Ecto neural progenitor cell (in vitro differentiated cells): ENCODE measurements at regions not wholly inside any gene's neighbourhood (a gene's known extent, or its start where the extent isn't known, plus 50 kb on each side); places are given as distances from the start of the nearest gene placed in this dataset.
A peak's percentile ranks its signal among the peaks of the same experiment; 100 is the strongest.
"Not testable (repeated sequence)": the region's sequence is repeated elsewhere in the genome, so short reads cannot be mapped to it uniquely, and the experiment has no call there.

ENCODE experiments used
- DNase-seq: peaks from one replicate; pipeline ENCODE4 v3.0.0-alpha.2; 2018; ENCODE audit warnings: low spot score

- no peak for DNase-seq
These were observed 124.4 kb upstream of the RNF32 start for GRCh38 chr7:156515911-156516790.

GRCh38 chr7:156514851-156515250 is 125.7 kb upstream of the RNF32 start:
- no peak for DNase-seq

- DNase-seq = no peak
These were observed 129.1 kb upstream of the RNF32 start for GRCh38 chr7:156511426-156511825.

GRCh38 chr7:156510966-156511365 is 129.6 kb upstream of the RNF32 start:
- DNase-seq = no peak

- no peak for DNase-seq
These were observed 131.4 kb upstream of the RNF32 start for GRCh38 chr7:156509216-156509615.

- no peak for DNase-seq
These were observed 134.7 kb upstream of the RNF32 start for GRCh38 chr7:156505876-156506275.

- no peak for DNase-seq
These were observed 135.7 kb upstream of the RNF32 start for GRCh38 chr7:156504687-156505545.

- DNase-seq = no peak
These were observed 136.6 kb upstream of the RNF32 start for GRCh38 chr7:156504006-156504405.

GRCh38 chr7:156503196-156503595 is 137.4 kb upstream of the RNF32 start:
- no peak for DNase-seq

GRCh38 chr7:156501815-156502214 is 138.8 kb upstream of the RNF32 start:
- DNase-seq = not testable (repeated sequence)

GRCh38 chr7:156499247-156499881 is 141.2 kb upstream of the RNF32 start:
- DNase-seq = no peak

GRCh38 chr7:156497776-156498509 is 142.6 kb upstream of the RNF32 start:
- DNase-seq = no peak

GRCh38 chr7:156496865-156497264 is 143.7 kb upstream of the RNF32 start:
- DNase-seq = no peak

GRCh38 chr7:156496363-156496769 is 144.2 kb upstream of the RNF32 start:
- no peak for DNase-seq

- peak; percentile 29 for DNase-seq
These were observed 145.6 kb upstream of the RNF32 start for GRCh38 chr7:156494960-156495359.

- peak; percentile 29 for DNase-seq
These were observed 146.6 kb upstream of the RNF32 start for GRCh38 chr7:156493942-156494341.

GRCh38 chr7:156492170-156492569 is 148.4 kb upstream of the RNF32 start:
- peak; percentile 40 for DNase-seq

GRCh38 chr7:156491435-156491834 is 149.1 kb upstream of the RNF32 start:
- DNase-seq = no peak

GRCh38 chr7:156490021-156490800 is 150.4 kb upstream of the RNF32 start:
- no peak for DNase-seq

GRCh38 chr7:156487811-156488533 is 152.6 kb upstream of the RNF32 start:
- DNase-seq = peak; percentile 39
